ENCODE measurements at regions not wholly inside any gene's neighbourhood (a gene's known extent, or its start where the extent isn't known, plus 50 kb on each side); places are given as distances from the start of the nearest gene placed in this dataset.
A peak's percentile ranks its signal among the peaks of the same experiment; 100 is the strongest.
"Not testable (repeated sequence)": the region's sequence is repeated elsewhere in the genome, so short reads cannot be mapped to it uniquely, and the experiment has no call there.

- ATAC-seq: no peak
Measured at GRCh38 chr3:6452974-6453373, 407.9 kb upstream of the GRM7 start.

GRCh38 chr3:6455031-6455430, 405.9 kb upstream of the GRM7 start:
- no peak for ATAC-seq

GRCh38 chr3:6467186-6467585, 393.7 kb upstream of the GRM7 start:
- no peak for ATAC-seq

GRCh38 chr3:6468589-6468988, 392.3 kb upstream of the GRM7 start:
- ATAC-seq: no peak

GRCh38 chr3:6471744-6472143, 389.2 kb upstream of the GRM7 start:
- no peak for ATAC-seq

- ATAC-seq: not testable (repeated sequence)
Measured at GRCh38 chr3:6490487-6491327, 370.2 kb upstream of the GRM7 start.

GRCh38 chr3:6491768-6492167, 369.1 kb upstream of the GRM7 start:
- ATAC-seq: no peak

- ATAC-seq: no peak
Measured at GRCh38 chr3:6492306-6492705, 368.6 kb upstream of the GRM7 start.

GRCh38 chr3:6498944-6499343, 362.0 kb upstream of the GRM7 start:
- not testable (repeated sequence) for ATAC-seq

GRCh38 chr3:6504347-6504746, 356.6 kb upstream of the GRM7 start:
- no peak for ATAC-seq

- no peak for ATAC-seq
Measured at GRCh38 chr3:6504834-6505233, 356.1 kb upstream of the GRM7 start.

- no peak for ATAC-seq
Measured at GRCh38 chr3:6508410-6508759, 352.5 kb upstream of the GRM7 start.

- ATAC-seq: no peak
Measured at GRCh38 chr3:6509576-6509975, 351.3 kb upstream of the GRM7 start.

GRCh38 chr3:6510713-6511112, 350.2 kb upstream of the GRM7 start:
- ATAC-seq: no peak

GRCh38 chr3:6512172-6512800, 348.6 kb upstream of the GRM7 start:
- ATAC-seq: no peak

GRCh38 chr3:6516143-6516542, 344.8 kb upstream of the GRM7 start:
- no peak for ATAC-seq

- ATAC-seq: no peak
Measured at GRCh38 chr3:6516694-6517093, 344.2 kb upstream of the GRM7 start.

GRCh38 chr3:6518709-6519345, 342.1 kb upstream of the GRM7 start:
- ATAC-seq: no peak

GRCh38 chr3:6521369-6522113, 339.4 kb upstream of the GRM7 start:
- ATAC-seq: peak; percentile 57

GRCh38 chr3:6522191-6522590, 338.7 kb upstream of the GRM7 start:
- ATAC-seq: no peak

GRCh38 chr3:6523043-6523442, 337.9 kb upstream of the GRM7 start:
- no peak for ATAC-seq

- ATAC-seq: no peak
Measured at GRCh38 chr3:6524479-6524878, 336.4 kb upstream of the GRM7 start.

GRCh38 chr3:6526321-6526720, 334.6 kb upstream of the GRM7 start:
- ATAC-seq: peak; percentile 50

Measured in esophagus mucosa (tissue), 1 donor.